Cardiac muscle cell (in vitro differentiated cells and primary cell): ENCODE measurements at regions not wholly inside any gene's neighbourhood (a gene's known extent, or its start where the extent isn't known, plus 50 kb on each side); places are given as distances from the start of the nearest gene placed in this dataset.

Source experiments
- DNase-seq, 2 donors: peaks; one replicate each; pipeline versions ENCODE4 v3.0.0 to v3.0.0-alpha.2; 2010 to 2017; ENCODE audit warnings: low read depth in 1 of 2, low spot score in 1 of 2
- H3K27ac ChIP-seq: fragments of 200-600 bp; sonication (generic); 2 replicates; pipeline ENCODE4 v1.5.1; 2016
- H3K27me3 ChIP-seq: fragments of 200-600 bp; sonication (generic); 2 replicates; pipeline ENCODE4 v1.6.0; 2016; ENCODE audit warnings: control low read depth
- H3K36me3 ChIP-seq: fragments of 200-600 bp; sonication (generic); 2 replicates; pipeline ENCODE4 v1.5.1; 2016; ENCODE audit warnings: control low read depth
- H3K4me1 ChIP-seq: fragments of 200-600 bp; sonication (generic); 2 replicates; pipeline ENCODE4 v1.8.1; 2017; ENCODE audit warnings: low read depth, mild to moderate bottlenecking, mixed run types
- H3K4me3 ChIP-seq: fragments of 200-600 bp; sonication (generic); 2 replicates; pipeline ENCODE4 v1.5.1; 2016; ENCODE audit warnings: mild to moderate bottlenecking
- H3K9me3 ChIP-seq: fragments of 200-600 bp; sonication (generic); 2 replicates; pipeline ENCODE4 v1.5.1; 2017; ENCODE audit warnings: low read depth, mild to moderate bottlenecking, control low read depth
- TF ChIP-seq, protein P1 (sequence below): IDR thresholded peaks from 2 replicates; pipeline ENCODE4 v1.5.1; 2012; ENCODE audit warnings: low read depth, mild to moderate bottlenecking, low read length

DNA sequence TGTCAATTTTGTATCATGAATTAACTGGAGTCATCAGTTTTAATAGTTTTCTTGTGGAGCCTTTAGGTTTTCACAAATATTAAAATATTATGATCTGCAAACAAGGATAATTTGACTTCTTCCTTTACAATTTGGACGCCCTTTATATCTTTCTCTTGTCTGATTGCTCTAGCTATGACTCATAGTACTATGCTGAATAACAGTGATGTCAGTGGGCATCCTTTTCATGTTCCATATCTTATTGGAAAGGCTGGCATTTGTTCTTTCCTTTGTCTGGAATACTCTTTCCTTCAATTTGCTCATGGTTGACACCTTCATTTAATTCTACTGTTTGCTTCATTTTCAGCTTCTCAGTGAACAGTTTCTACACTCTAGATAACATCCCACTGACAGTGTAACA, 1129.3 kb downstream of the SLITRK5 start:
- TF ChIP-seq, protein P1, sequence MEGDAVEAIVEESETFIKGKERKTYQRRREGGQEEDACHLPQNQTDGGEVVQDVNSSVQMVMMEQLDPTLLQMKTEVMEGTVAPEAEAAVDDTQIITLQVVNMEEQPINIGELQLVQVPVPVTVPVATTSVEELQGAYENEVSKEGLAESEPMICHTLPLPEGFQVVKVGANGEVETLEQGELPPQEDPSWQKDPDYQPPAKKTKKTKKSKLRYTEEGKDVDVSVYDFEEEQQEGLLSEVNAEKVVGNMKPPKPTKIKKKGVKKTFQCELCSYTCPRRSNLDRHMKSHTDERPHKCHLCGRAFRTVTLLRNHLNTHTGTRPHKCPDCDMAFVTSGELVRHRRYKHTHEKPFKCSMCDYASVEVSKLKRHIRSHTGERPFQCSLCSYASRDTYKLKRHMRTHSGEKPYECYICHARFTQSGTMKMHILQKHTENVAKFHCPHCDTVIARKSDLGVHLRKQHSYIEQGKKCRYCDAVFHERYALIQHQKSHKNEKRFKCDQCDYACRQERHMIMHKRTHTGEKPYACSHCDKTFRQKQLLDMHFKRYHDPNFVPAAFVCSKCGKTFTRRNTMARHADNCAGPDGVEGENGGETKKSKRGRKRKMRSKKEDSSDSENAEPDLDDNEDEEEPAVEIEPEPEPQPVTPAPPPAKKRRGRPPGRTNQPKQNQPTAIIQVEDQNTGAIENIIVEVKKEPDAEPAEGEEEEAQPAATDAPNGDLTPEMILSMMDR: no peak
- no peaks in the 10 kb centered on the region for H3K4me1 ChIP-seq
- H3K9me3 ChIP-seq: no peaks in the 10 kb centered on the region
- no peak for DNase-seq
- no peaks in the 10 kb centered on the region for H3K36me3 ChIP-seq
- H3K27ac ChIP-seq: no peak overlapping the region
- no peaks in the 10 kb centered on the region for H3K27me3 ChIP-seq
- no peak overlapping the region for H3K4me3 ChIP-seq

DNA sequence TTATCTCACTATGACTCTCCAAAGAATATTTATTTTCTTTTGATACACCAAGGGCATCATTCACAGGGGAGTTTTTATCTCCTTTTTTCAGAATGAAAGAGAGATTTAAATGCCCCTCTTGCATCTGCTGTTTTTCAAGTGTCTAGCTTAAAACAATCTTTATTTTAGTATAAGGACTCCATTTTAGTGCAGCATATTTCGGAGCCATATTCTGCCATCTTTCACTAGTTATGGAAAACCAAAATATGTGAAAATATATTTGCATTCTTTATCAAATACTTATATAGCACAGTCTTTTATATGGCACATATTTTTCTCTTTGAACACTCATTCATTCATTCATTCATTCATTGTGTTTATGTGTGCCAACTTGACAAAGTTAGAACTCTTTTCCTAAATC, 1130.2 kb downstream of the SLITRK5 start:
- H3K4me3 ChIP-seq: no peak overlapping the region
- DNase-seq: no peak
- no peaks in the 10 kb centered on the region for H3K4me1 ChIP-seq
- TF ChIP-seq, protein P1: no peak
- H3K27ac ChIP-seq: no peak overlapping the region
- H3K9me3 ChIP-seq: no peaks in the 10 kb centered on the region
- H3K27me3 ChIP-seq: no peaks in the 10 kb centered on the region
- H3K36me3 ChIP-seq: no peaks in the 10 kb centered on the region

DNA sequence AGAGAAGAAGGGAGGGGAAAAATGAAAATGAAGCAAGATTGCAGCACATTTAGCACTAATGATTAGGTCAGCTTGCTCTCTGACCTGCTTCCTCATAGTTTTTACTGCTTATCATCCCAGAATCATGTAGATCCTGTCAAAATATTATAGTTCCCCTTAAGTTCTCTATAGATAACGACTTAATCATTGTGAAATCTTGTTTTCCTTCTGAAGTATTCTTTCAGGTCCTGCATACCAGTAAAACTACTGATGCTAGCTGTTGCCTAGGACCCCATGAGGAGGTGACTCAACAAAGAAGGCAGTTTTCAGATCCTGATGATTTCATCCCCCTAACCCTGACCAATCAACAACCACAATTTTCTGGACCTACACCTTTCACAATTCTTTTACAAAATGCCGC, 1131.7 kb downstream of the SLITRK5 start:
- no peak overlapping the region for H3K4me3 ChIP-seq
- no peaks in the 10 kb centered on the region for H3K36me3 ChIP-seq
- H3K4me1 ChIP-seq: no peaks in the 10 kb centered on the region
- DNase-seq: no peak
- H3K9me3 ChIP-seq: no peaks in the 10 kb centered on the region
- no peaks in the 10 kb centered on the region for H3K27me3 ChIP-seq
- no peak overlapping the region for H3K27ac ChIP-seq
- TF ChIP-seq, protein P1: no peak

DNA sequence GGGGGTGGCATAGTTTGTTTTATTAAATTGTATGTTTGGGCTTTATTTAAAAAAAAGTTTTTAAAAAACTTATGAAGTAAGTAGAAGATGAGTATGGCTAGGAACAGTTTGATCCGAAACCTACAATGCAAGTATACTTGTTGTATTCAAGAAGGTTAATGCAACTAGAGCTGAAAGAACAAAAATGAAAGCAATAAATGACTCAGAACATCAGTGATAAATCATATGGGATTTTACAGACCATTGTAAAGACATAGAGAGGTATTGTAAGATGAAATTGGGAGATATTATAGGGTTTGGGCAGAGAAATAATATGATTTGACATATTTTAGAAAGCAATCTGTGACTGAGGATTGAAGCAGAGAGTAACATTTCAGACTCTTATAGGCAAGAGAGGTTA, 1135.3 kb downstream of the SLITRK5 start:
- Histone ChIP-seq H3K4me1 (no peaks in the 10 kb centered on the region), H3K9me3 (no peaks in the 10 kb centered on the region), H3K4me3 (no peak overlapping the region), H3K36me3 (no peaks in the 10 kb centered on the region), H3K27ac (no peak overlapping the region), H3K27me3 (no peaks in the 10 kb centered on the region)
- DNase-seq: no peak
- TF ChIP-seq, protein P1: no peak

DNA sequence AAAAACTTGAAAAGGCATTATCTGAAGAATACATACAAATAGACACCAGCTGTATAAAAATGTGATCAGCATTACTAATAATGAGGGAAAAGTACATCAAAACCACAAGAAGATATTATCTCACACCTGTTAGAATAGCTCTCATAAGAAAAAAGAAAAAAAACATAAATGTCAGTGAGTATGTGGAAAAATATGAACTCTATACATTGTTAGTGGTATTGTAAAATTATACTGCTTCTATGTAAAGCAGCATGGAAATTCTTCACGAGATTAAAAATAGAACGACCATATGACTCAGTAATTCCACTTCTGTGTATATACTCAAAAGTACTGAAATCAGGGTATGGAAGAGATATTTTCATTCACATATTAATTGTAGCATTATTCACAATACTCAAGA, 1146.4 kb downstream of the SLITRK5 start:
- Histone ChIP-seq H3K36me3 (no peaks in the 10 kb centered on the region), H3K4me1 (no peaks in the 10 kb centered on the region), H3K27me3 (no peaks in the 10 kb centered on the region), H3K9me3 (no peaks in the 10 kb centered on the region), H3K27ac (no peak overlapping the region), H3K4me3 (no peak overlapping the region)
- no peak for DNase-seq
- TF ChIP-seq, protein P1: no peak

DNA sequence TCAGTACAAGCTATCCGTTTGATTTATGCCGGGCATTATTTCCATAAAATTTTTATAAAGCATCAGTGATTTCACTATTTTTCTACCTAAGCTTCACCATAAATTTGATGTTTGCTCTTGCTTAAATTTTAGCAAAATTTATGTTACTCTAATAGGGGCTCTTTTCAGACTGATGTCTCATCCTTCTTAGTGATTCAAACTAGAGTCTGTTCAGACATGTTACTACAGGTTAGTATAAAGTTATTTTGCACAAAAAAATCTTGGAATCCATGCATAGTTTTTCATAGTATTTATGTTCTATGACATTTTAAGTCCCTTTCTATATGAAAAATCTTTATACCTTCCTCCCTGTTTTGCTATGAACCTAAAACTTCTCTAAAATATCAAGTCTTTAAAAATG, 1151.9 kb downstream of the SLITRK5 start:
- DNase-seq: no peak
- Histone ChIP-seq H3K27me3 (no peaks in the 10 kb centered on the region), H3K4me1 (no peaks in the 10 kb centered on the region), H3K36me3 (no peaks in the 10 kb centered on the region), H3K27ac (no peak overlapping the region), H3K4me3 (no peak overlapping the region), H3K9me3 (no peaks in the 10 kb centered on the region)
- TF ChIP-seq, protein P1: no peak
